ENCODE measurements at regions not wholly inside any gene's neighbourhood (a gene's known extent, or its start where the extent isn't known, plus 50 kb on each side); places are given as distances from the start of the nearest gene placed in this dataset.

- H3K4me3 Mint-ChIP-seq, result no peak overlapping the region
- H3K4me1 Mint-ChIP-seq (ENCODE audit: low read depth), result no peaks in the 10 kb centered on the region
- ChIA-PET POLR2A (no interaction called here), CTCF (interaction anchor here (0.9 to 2.1 kb wide), 3 partner anchors 15 to 259 kb away, joined by 3 to 15 read pairs (median 4); no protein-coding TSS in a partner anchor)
- H3K9me3 Mint-ChIP-seq, result no peaks in the 10 kb centered on the region
- no peaks in the 10 kb centered on the region for H3K27me3 Mint-ChIP-seq
- intact Hi-C loops (cut with micrococcal nuclease), result loop anchor here (10.0 kb wide), 1 partner anchor 1287 kb away; no protein-coding TSS in a partner anchor
- peak; percentile 42 for TF ChIP-seq CTCF (IDR thresholded peaks at IDR 0.05)
- no peak overlapping the region for H3K27ac Mint-ChIP-seq
- ATAC-seq (no peak), DNase-seq (no peak)
- no peaks in the 10 kb centered on the region for H3K36me3 Mint-ChIP-seq (ENCODE audit: low read depth)
These were observed 184.7 kb upstream of the DCN start for GRCh38 chr12:91367234-91367849.

- Mint-ChIP-seq H3K4me1 (ENCODE audit: low read depth) (no peaks in the 10 kb centered on the region), H3K9me3 (no peaks in the 10 kb centered on the region), H3K36me3 (ENCODE audit: low read depth) (no peaks in the 10 kb centered on the region), H3K4me3 (no peak overlapping the region), H3K27me3 (no peaks in the 10 kb centered on the region), H3K27ac (no peak overlapping the region)
- ChIA-PET CTCF (interaction anchor here (1.1 to 3.1 kb wide), 3 partner anchors 10 to 70 kb away, joined by 3 to 21 read pairs (median 3); no protein-coding TSS in a partner anchor), POLR2A (no interaction called here)
- ATAC-seq (no peak), DNase-seq (no peak)
- intact Hi-C loops (cut with micrococcal nuclease), result loop anchor here (10.0 kb wide), 1 partner anchor 1290 kb away; no protein-coding TSS in a partner anchor
- no peak for TF ChIP-seq CTCF (IDR thresholded peaks at IDR 0.05)
These were observed 182.0 kb upstream of the DCN start for GRCh38 chr12:91364471-91365184.

GRCh38 chr12:91361864-91362263 lies 179.2 kb upstream of the DCN start:
- no peaks in the 10 kb centered on the region for H3K4me1 Mint-ChIP-seq (ENCODE audit: low read depth)
- H3K27me3 Mint-ChIP-seq, result no peaks in the 10 kb centered on the region
- DNase-seq, result no peak
- no peak overlapping the region for H3K27ac Mint-ChIP-seq
- peak; percentile 63 for TF ChIP-seq CTCF (IDR thresholded peaks at IDR 0.05)
- POLR2A ChIA-PET, result no interaction called here
- CTCF ChIA-PET, result interaction anchor here (0.9 to 2.3 kb wide), 5 partner anchors 8 to 118 kb away, joined by 3 to 12 read pairs (median 5); no protein-coding TSS in a partner anchor
- ATAC-seq, result peak; percentile 60
- H3K9me3 Mint-ChIP-seq, result no peaks in the 10 kb centered on the region
- no peaks in the 10 kb centered on the region for H3K36me3 Mint-ChIP-seq (ENCODE audit: low read depth)
- no peak overlapping the region for H3K4me3 Mint-ChIP-seq
- intact Hi-C loops (cut with micrococcal nuclease), result loop anchor here (10.0 kb wide), 1 partner anchor 1293 kb away; no protein-coding TSS in a partner anchor

GRCh38 chr12:91357381-91357780 lies 174.8 kb upstream of the DCN start:
- ATAC-seq (no peak), DNase-seq (no peak)
- H3K27ac Mint-ChIP-seq, result no peak overlapping the region
- H3K27me3 Mint-ChIP-seq, result peaks cover 14% of the 10 kb centered on the region
- intact Hi-C loops (cut with micrococcal nuclease), result loop anchor here (10.0 kb wide), 1 partner anchor 383 kb away; no protein-coding TSS in a partner anchor
- no peak for TF ChIP-seq CTCF (IDR thresholded peaks at IDR 0.05)
- H3K9me3 Mint-ChIP-seq, result no peaks in the 10 kb centered on the region
- no peaks in the 10 kb centered on the region for H3K36me3 Mint-ChIP-seq (ENCODE audit: low read depth)
- POLR2A ChIA-PET, result no interaction called here
- no peak overlapping the region for H3K4me3 Mint-ChIP-seq
- no peaks in the 10 kb centered on the region for H3K4me1 Mint-ChIP-seq (ENCODE audit: low read depth)
- CTCF ChIA-PET, result no interaction called here

- Mint-ChIP-seq H3K27me3 (peaks cover 18% of the 10 kb centered on the region), H3K36me3 (ENCODE audit: low read depth) (no peaks in the 10 kb centered on the region), H3K4me1 (ENCODE audit: low read depth) (no peaks in the 10 kb centered on the region), H3K27ac (no peak overlapping the region), H3K9me3 (no peaks in the 10 kb centered on the region), H3K4me3 (no peak overlapping the region)
- intact Hi-C loops (cut with micrococcal nuclease), result loop anchor here (10.0 kb wide), 1 partner anchor 382 kb away; no protein-coding TSS in a partner anchor
- ChIA-PET POLR2A (no interaction called here), CTCF (interaction anchor here (1.4 to 2.8 kb wide), 5 partner anchors 9 to 379 kb away, joined by 4 to 21 read pairs (median 8); no protein-coding TSS in a partner anchor)
- ATAC-seq (no peak), DNase-seq (no peak)
- no peak for TF ChIP-seq CTCF (IDR thresholded peaks at IDR 0.05)
These were observed 173.8 kb upstream of the DCN start for GRCh38 chr12:91356405-91356804.

Data from activated CD8-positive, alpha-beta T cell treated with anti-CD3 and anti-CD28 coated beads for 36 hours (primary cell).